OCI-LY7 (cell line): ENCODE measurements at regions not wholly inside any gene's neighbourhood (a gene's known extent, or its start where the extent isn't known, plus 50 kb on each side); places are given as distances from the start of the nearest gene placed in this dataset.

Experiments
- BruUV-seq: library from RNA; stranded (reverse); fragments of 400-500 nt; replicated peaks from 2 replicates; lab custom pipeline; 2021; lab: Mats Ljungman, UMichigan
- CTCF ChIA-PET: fragments of 300-600 bp; sonication (Branson Sonifier 250); formaldehyde crosslinking; loops from one replicate; lab custom pipeline; 2022; ENCODE audit warnings: antibody characterized with exemption; ENCODE audit not compliant: unreplicated experiment; lab: Charles Lee
- POLR2A ChIA-PET: fragments of 300-600 bp; sonication (Branson Sonifier 250); formaldehyde crosslinking; loops from one replicate; lab custom pipeline; 2022; ENCODE audit warnings: antibody characterized with exemption; lab: Charles Lee
- DNase-seq: peaks from one replicate; pipeline ENCODE4 v3.0.0-alpha.2; 2015; ENCODE audit warnings: low spot score
- H2AFZ ChIP-seq: fragments of 200-600 bp; sonication (generic), shearing (Covaris generic); 2 replicates; pipeline ENCODE4 v1.6.1; 2014; ENCODE audit warnings: mild to moderate bottlenecking, antibody characterized with exemption, low read length, moderate library complexity
- H3K27ac ChIP-seq: fragments of 200-600 bp; sonication (generic); 2 replicates; pipeline ENCODE4 v1.5.1; 2014; ENCODE audit warnings: mixed run types, low read depth, mild to moderate bottlenecking, moderate library complexity, low read length, inconsistent platforms; ENCODE audit not compliant: poor library complexity, severe bottlenecking
- H3K36me3 ChIP-seq: fragments of 200-600 bp; sonication (generic); 2 replicates; pipeline ENCODE4 v1.6.1; 2014; ENCODE audit warnings: mild to moderate bottlenecking, antibody characterized with exemption, low read length, moderate library complexity, mixed read lengths; ENCODE audit not compliant: insufficient read depth
- H3K4me1 ChIP-seq: fragments of 200-600 bp; sonication (generic); 2 replicates; pipeline ENCODE4 v1.5.1; 2014; ENCODE audit warnings: mild to moderate bottlenecking, low read length; ENCODE audit not compliant: insufficient read depth, poor library complexity, severe bottlenecking
- H3K4me2 ChIP-seq: fragments of 200-600 bp; sonication (generic); 2 replicates; pipeline ENCODE4 v1.6.1; 2014; ENCODE audit warnings: mild to moderate bottlenecking, low read length
- H3K4me3 ChIP-seq: fragments of 200-600 bp; sonication (generic); 2 replicates; pipeline ENCODE4 v1.5.1; 2014; ENCODE audit warnings: mild to moderate bottlenecking, low read depth, low read length; ENCODE audit not compliant: poor library complexity, severe bottlenecking
- H3K79me2 ChIP-seq: fragments of 200-600 bp; sonication (generic); 2 replicates; pipeline ENCODE4 v1.6.1; 2016; ENCODE audit warnings: low read depth, mild to moderate bottlenecking, low read length, moderate library complexity, mixed read lengths; ENCODE audit not compliant: insufficient read depth
- H3K9me2 ChIP-seq: fragments of 200-600 bp; sonication (generic); 2 replicates; pipeline ENCODE4 v1.6.1; 2016; ENCODE audit warnings: mild to moderate bottlenecking, low read length, mixed read lengths; ENCODE audit not compliant: insufficient read depth
- H3K9me3 ChIP-seq: fragments of 200-600 bp; sonication (generic); 2 replicates; pipeline ENCODE4 v1.6.1; 2014; ENCODE audit warnings: mild to moderate bottlenecking, mixed run types, low read length, mixed read lengths
- H4K20me1 ChIP-seq: fragments of 200-600 bp; sonication (generic); 2 replicates; pipeline ENCODE4 v1.6.1; 2014; ENCODE audit warnings: mild to moderate bottlenecking, antibody characterized with exemption, low read length, moderate library complexity, mixed read lengths; ENCODE audit not compliant: insufficient read depth
- CTCF ChIP-seq: fragments of 200-600 bp; sonication (generic); conservative IDR thresholded peaks from 2 replicates; pipeline ENCODE4 v1.5.1; 2014; ENCODE audit warnings: mild to moderate bottlenecking, antibody characterized with exemption, low read length, moderate library complexity, mixed read lengths
- EZH2phosphoT487 ChIP-seq: fragments of 200-600 bp; sonication (generic); IDR thresholded peaks from 2 replicates; pipeline ENCODE4 v1.6.1; 2018; ENCODE audit warnings: low read depth, borderline replicate concordance, mild to moderate bottlenecking, mixed run types, antibody characterized with exemption, low read length, moderate library complexity, mixed read lengths
- intact Hi-C: fragments of 100-400 bp; cut with micrococcal nuclease; formaldehyde crosslinking; loops from one replicate; pipeline ENCODE4 v1.10.0; 2022; ENCODE audit not compliant: unreplicated experiment

DNA sequence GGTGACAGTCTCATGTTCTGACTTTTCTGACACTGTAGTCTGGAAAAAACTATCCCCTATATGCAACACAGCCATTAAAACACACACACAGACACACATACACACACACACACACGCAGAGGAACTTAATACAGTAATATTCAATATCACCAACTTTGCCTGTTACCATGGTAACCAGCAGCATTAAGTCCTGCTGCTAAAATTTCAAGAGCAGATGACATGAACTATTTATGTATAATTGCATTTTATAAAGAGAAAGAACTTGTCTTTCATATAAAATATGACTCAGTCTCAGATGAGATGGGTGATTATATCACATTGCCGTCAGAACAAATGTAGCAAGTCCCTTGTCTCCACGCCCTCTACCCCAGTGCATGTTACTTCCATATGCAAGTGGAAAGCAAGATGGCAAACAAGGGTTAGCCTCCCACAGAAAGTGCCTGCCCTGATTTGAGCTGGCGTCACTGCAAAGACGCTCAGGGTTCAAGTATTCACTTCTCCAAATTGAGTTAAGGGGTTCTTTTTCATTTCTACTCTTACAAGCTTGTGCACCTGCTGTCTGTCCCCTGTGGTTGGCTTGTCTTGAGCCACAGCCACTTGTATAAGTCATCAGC is 576.8 kb downstream of the UQCRFS1 start:
- no TSS peak for BruUV-seq
- POLR2A ChIA-PET = no interaction called here
- H3K36me3 ChIP-seq = no peaks in the 10 kb centered on the region
- no peak overlapping the region for H3K27ac ChIP-seq
- DNase-seq = no peak
- intact Hi-C loops = no loop called here
- no peaks in the 10 kb centered on the region for H4K20me1 ChIP-seq
- H3K9me2 ChIP-seq = no peaks in the 10 kb centered on the region
- H3K79me2 ChIP-seq = no peaks in the 10 kb centered on the region; the same call in 1 of the 2 replicates
- no peak overlapping the region for H3K4me3 ChIP-seq
- TF ChIP-seq CTCF (no peak), EZH2phosphoT487 (no peak)
- H3K4me2 ChIP-seq = no peak overlapping the region
- CTCF ChIA-PET = no interaction called here
- H2AFZ ChIP-seq = no peak overlapping the region
- 0 out of 2 replicates have a peak, but pooled peaks cover 9% of the 10 kb centered on the region for H3K9me3 ChIP-seq
- H3K4me1 ChIP-seq = peaks cover 31% of the 10 kb centered on the region

DNA sequence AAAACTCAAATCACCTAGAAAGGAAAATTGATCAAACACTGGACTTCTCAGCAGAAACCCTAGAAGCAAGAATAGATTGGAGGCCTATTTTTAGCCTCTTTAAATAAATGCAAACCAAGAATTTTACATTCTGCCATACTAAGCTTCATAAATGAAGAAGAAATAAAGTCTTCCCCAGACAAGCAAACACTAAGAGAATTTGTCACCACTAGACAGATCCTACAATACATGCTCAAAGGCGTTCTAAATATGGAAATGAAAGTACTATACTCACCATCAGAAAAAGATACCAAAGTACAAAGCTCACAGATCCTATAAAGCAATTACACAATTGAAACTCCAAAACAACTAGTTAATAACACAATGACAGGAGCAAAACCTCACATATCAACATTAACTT is 578.1 kb downstream of the UQCRFS1 start:
- H2AFZ ChIP-seq = no peak overlapping the region
- peaks cover 40% of the 10 kb centered on the region for H3K4me1 ChIP-seq
- H3K27ac ChIP-seq = no peak overlapping the region
- H3K9me3 ChIP-seq = peaks cover 11% of the 10 kb centered on the region; the same call in 1 of the 2 replicates
- H3K36me3 ChIP-seq = no peaks in the 10 kb centered on the region
- intact Hi-C loops = no loop called here
- TF ChIP-seq CTCF (no peak), EZH2phosphoT487 (no peak)
- peaks cover 6% of the 10 kb centered on the region; the same call in 1 of the 2 replicates for H3K79me2 ChIP-seq
- H3K4me2 ChIP-seq = no peak overlapping the region
- BruUV-seq = no TSS peak
- CTCF ChIA-PET = interaction anchor here (1.8 to 2.0 kb wide), 2 partner anchors 43 to 166 kb away, joined by 6 read pairs; no protein-coding TSS in a partner anchor
- no peak for DNase-seq
- no peaks in the 10 kb centered on the region for H4K20me1 ChIP-seq
- no peaks in the 10 kb centered on the region for H3K9me2 ChIP-seq
- POLR2A ChIA-PET = interaction anchor here (0.7 to 1.2 kb wide), 3 partner anchors 63 to 194 kb away, joined by 3 read pairs; no protein-coding TSS in a partner anchor
- H3K4me3 ChIP-seq = no peak overlapping the region

DNA sequence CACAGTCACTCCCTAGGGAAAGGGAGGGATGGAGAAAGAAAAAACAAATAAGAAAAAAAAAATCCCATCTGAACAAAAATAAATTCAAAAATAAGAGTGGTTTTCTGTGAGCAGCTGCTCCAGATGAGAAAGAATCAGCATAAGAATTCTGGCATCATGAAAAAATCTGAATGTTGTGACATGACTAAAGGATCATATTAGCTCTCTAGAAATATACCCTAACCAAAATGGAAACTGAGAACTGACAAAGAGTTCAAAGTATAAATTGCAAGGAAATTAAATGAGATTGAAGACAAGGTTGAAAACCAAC is 579.0 kb downstream of the UQCRFS1 start:
- Histone ChIP-seq H3K27ac (no peak overlapping the region), H3K4me1 (peaks cover 40% of the 10 kb centered on the region), H3K36me3 (no peaks in the 10 kb centered on the region), H3K4me2 (no peak overlapping the region), H3K9me3 (peaks cover 20% of the 10 kb centered on the region; the same call in 1 of the 2 replicates), H3K9me2 (no peaks in the 10 kb centered on the region), H3K4me3 (no peak overlapping the region), H4K20me1 (no peaks in the 10 kb centered on the region), H2AFZ (no peak overlapping the region), H3K79me2 (peaks cover 14% of the 10 kb centered on the region; the same call in 1 of the 2 replicates)
- TF ChIP-seq EZH2phosphoT487 (no peak), CTCF (peak; percentile 1; the same call in 1 of the 2 replicates)
- no peak for DNase-seq
- CTCF ChIA-PET = interaction anchor here (0.7 to 2.0 kb wide), 6 partner anchors 38 to 205 kb away, joined by 3 to 6 read pairs (median 3); no protein-coding TSS in a partner anchor
- BruUV-seq = no TSS peak
- POLR2A ChIA-PET = interaction anchor here (0.9 kb wide), 1 partner anchor 160 kb away, joined by 4 read pairs; no protein-coding TSS in a partner anchor
- intact Hi-C loops = no loop called here
